ENCODE measurements at regions not wholly inside any gene's neighbourhood (a gene's known extent, or its start where the extent isn't known, plus 50 kb on each side); places are given as distances from the start of the nearest gene placed in this dataset.
"Not testable (repeated sequence)": the region's sequence is repeated elsewhere in the genome, so short reads cannot be mapped to it uniquely, and the experiment has no call there.

DNA sequence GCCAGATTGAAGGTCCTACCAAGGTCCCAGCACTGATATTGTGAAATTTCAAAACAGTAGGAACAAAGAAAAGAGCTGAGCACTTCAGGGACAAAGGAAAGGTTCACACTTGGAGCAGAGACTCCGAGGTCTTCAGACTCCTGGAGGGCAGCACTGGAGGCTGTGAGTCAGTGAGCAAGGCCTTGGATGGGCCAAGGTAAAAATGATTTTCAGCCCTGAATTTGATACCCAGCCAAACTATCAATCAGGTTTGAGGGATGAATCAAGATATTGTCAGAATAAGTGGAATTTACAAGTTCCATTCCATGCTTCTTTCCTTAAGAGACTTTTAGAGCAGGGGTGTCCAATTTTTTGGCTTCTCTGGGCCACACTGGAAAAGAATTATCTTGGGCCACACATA lies 111.7 kb downstream of the ADRA2C start:
- no peak for TF ChIP-seq CTCF (IDR thresholded peaks at IDR 0.05; ENCODE audit: unreplicated experiment)
- no peaks in the 10 kb centered on the region for H3K4me1 Mint-ChIP-seq (ENCODE audit: insufficient read depth, unreplicated experiment)
- H3K27me3 Mint-ChIP-seq (ENCODE audit: insufficient read depth, unreplicated experiment): peaks cover 82% of the 10 kb centered on the region
- BruUV-seq (replicated peaks): no TSS peak
- POLR2A ChIA-PET: interaction anchor here (0.7 kb wide), 1 partner anchor 181 kb away, joined by 3 read pairs; no protein-coding TSS in a partner anchor
- no peak for DNase-seq (ENCODE audit: unreplicated experiment)
- H3K27ac Mint-ChIP-seq (ENCODE audit: low read depth, unreplicated experiment): no peak overlapping the region
- intact Hi-C loops (cut with micrococcal nuclease): no loop called here
- CTCF ChIA-PET: interaction anchor here (1.1 kb wide), 1 partner anchor 397 kb away, joined by 3 read pairs; no protein-coding TSS in a partner anchor
- H3K4me3 Mint-ChIP-seq (ENCODE audit: unreplicated experiment): no peak overlapping the region
- H3K9me3 Mint-ChIP-seq (ENCODE audit: unreplicated experiment): no peaks in the 10 kb centered on the region
- H3K36me3 Mint-ChIP-seq (ENCODE audit: insufficient read depth, unreplicated experiment): no peaks in the 10 kb centered on the region

GRCh38 chr4:3878678-3879077 lies 112.5 kb downstream of the ADRA2C start:
- H3K27me3 Mint-ChIP-seq (ENCODE audit: insufficient read depth, unreplicated experiment): peaks cover 82% of the 10 kb centered on the region

DNA sequence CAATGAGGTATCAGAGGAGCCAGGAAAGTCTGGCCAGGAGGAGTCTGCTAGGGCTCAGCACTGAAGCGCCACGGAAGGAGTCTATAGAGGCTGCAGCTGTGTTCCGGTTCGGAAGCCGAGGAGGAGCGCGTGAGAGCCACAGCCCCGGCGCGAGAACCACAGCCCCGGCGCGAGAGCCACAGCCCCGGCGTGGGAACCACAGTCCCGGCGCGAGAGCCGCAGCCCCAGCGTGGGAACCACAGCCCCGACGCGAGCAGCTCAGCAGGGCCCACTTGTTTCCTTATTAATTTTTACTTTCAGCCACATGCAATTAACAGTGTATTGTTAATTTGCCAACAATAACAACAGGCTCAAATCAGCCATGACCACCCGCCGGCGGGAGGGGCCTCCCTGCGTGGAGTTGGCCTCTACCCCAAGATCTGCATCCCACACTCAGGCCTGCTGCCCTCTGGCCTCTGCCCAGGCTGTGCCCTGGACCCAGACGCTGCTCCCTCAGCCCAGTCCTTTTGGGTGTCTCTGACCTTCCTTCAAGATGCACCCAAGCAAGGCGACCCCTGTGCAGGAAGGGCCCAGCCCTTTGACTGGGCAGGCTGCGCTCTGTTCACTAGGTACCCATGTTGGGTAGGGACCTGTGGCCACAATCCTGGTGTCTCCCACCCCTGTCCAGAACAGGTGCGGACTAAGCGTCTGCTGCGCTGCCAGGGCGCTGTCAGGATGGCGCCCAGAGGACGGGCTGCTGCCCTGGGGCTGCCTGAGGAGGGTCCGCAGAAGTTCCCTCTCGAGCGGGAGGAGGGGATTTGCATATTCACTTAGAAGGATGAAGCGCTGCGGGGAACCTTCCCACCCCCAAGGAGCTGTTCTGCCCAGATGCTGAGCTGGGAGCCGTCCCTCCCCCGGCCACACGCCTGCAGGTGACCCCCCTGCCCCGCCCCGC lies 113.8 kb downstream of the ADRA2C start:
- POLR2A ChIA-PET: no interaction called here
- intact Hi-C loops (cut with micrococcal nuclease): loop anchor here (2.0 to 5.0 kb wide), 3 partner anchors 399 to 688 kb away; no protein-coding TSS in a partner anchor
- H3K4me1 Mint-ChIP-seq (ENCODE audit: insufficient read depth, unreplicated experiment): no peaks in the 10 kb centered on the region
- no peaks in the 10 kb centered on the region for H3K9me3 Mint-ChIP-seq (ENCODE audit: unreplicated experiment)
- no peak for DNase-seq (ENCODE audit: unreplicated experiment)
- no TSS peak for BruUV-seq (replicated peaks)
- CTCF ChIA-PET: interaction anchor here (0.6 to 2.4 kb wide), 16 partner anchors 14 to 1479 kb away, joined by 3 to 12 read pairs (median 4); no protein-coding TSS in a partner anchor
- H3K27me3 Mint-ChIP-seq (ENCODE audit: insufficient read depth, unreplicated experiment): peaks cover 85% of the 10 kb centered on the region
- H3K36me3 Mint-ChIP-seq (ENCODE audit: insufficient read depth, unreplicated experiment): no peaks in the 10 kb centered on the region
- no peak overlapping the region for H3K4me3 Mint-ChIP-seq (ENCODE audit: unreplicated experiment)
- TF ChIP-seq CTCF (IDR thresholded peaks at IDR 0.05; ENCODE audit: unreplicated experiment): no peak
- no peak overlapping the region for H3K27ac Mint-ChIP-seq (ENCODE audit: low read depth, unreplicated experiment)

More at GRCh38 chr4:3878678-3879077, 112.5 kb downstream of the ADRA2C start:
- peak; percentile 28 for DNase-seq (ENCODE audit: unreplicated experiment)
- no peak overlapping the region for H3K27ac Mint-ChIP-seq (ENCODE audit: low read depth, unreplicated experiment)
- no TSS peak for BruUV-seq (replicated peaks)
- ChIA-PET CTCF (interaction anchor here (0.6 to 1.1 kb wide), 4 partner anchors 110 to 449 kb away, joined by 3 to 4 read pairs (median 3); no protein-coding TSS in a partner anchor), POLR2A (interaction anchor here (0.7 kb wide), 1 partner anchor 181 kb away, joined by 3 read pairs; no protein-coding TSS in a partner anchor)
- H3K4me3 Mint-ChIP-seq (ENCODE audit: unreplicated experiment): no peak overlapping the region
- TF ChIP-seq CTCF (IDR thresholded peaks at IDR 0.05; ENCODE audit: unreplicated experiment): no peak
- no peaks in the 10 kb centered on the region for H3K9me3 Mint-ChIP-seq (ENCODE audit: unreplicated experiment)
- no peaks in the 10 kb centered on the region for H3K36me3 Mint-ChIP-seq (ENCODE audit: insufficient read depth, unreplicated experiment)
- no peaks in the 10 kb centered on the region for H3K4me1 Mint-ChIP-seq (ENCODE audit: insufficient read depth, unreplicated experiment)
- intact Hi-C loops (cut with micrococcal nuclease): no loop called here

DNA sequence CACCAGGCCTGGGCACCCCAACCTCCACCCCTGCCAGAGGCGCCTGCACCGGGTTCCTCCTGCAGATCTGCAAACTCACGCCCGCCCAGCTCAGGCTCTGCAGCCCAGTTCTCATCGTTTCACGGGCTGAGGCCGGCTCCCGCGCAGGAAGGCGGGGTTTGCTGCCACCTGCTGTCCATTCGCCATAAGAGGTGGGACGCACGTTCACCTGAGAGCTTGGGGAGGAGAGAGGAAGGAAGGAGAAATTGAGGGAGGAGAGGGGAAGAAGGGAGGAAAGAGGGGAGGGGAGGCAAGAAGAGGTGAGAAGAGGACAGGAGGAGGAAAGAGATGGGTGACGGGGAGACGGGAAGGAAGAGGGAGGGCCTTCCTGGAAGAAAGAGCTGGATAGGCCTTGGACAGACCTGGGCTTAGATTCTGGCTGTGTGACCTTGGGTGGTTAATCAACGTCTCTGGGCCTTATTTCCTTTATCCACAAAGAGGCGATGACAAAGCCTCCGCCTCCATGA lies 114.5 kb downstream of the ADRA2C start:
- Mint-ChIP-seq H3K27me3 (ENCODE audit: insufficient read depth, unreplicated experiment) (peaks cover 85% of the 10 kb centered on the region), H3K9me3 (ENCODE audit: unreplicated experiment) (no peaks in the 10 kb centered on the region), H3K36me3 (ENCODE audit: insufficient read depth, unreplicated experiment) (no peaks in the 10 kb centered on the region), H3K4me3 (ENCODE audit: unreplicated experiment) (no peak overlapping the region), H3K4me1 (ENCODE audit: insufficient read depth, unreplicated experiment) (no peaks in the 10 kb centered on the region), H3K27ac (ENCODE audit: low read depth, unreplicated experiment) (no peak overlapping the region)
- intact Hi-C loops (cut with micrococcal nuclease): loop anchor here (2.0 to 5.0 kb wide), 3 partner anchors 400 to 688 kb away; no protein-coding TSS in a partner anchor
- BruUV-seq (replicated peaks): no TSS peak
- CTCF ChIA-PET: interaction anchor here (0.6 to 2.4 kb wide), 23 partner anchors 15 to 1480 kb away, joined by 3 to 12 read pairs (median 3); no protein-coding TSS in a partner anchor
- DNase-seq (ENCODE audit: unreplicated experiment): peak; percentile 71
- peak; percentile 69 for TF ChIP-seq CTCF (IDR thresholded peaks at IDR 0.05; ENCODE audit: unreplicated experiment)
- POLR2A ChIA-PET: interaction anchor here (0.7 kb wide), 1 partner anchor 906 kb away, joined by 3 read pairs; no protein-coding TSS in a partner anchor

GRCh38 chr4:3882316-3882885 lies 116.2 kb downstream of the ADRA2C start:
- intact Hi-C loops (cut with micrococcal nuclease): loop anchor here (5.0 kb wide), 1 partner anchor 690 kb away; no protein-coding TSS in a partner anchor
- not testable (repeated sequence) for H3K27ac Mint-ChIP-seq (ENCODE audit: low read depth, unreplicated experiment)

More at GRCh38 chr4:3882316-3882885, 116.2 kb downstream of the ADRA2C start:
- BruUV-seq (replicated peaks); H3K9me3 Mint-ChIP-seq (ENCODE audit: unreplicated experiment); H3K4me3 Mint-ChIP-seq (ENCODE audit: unreplicated experiment); H3K36me3 Mint-ChIP-seq (ENCODE audit: insufficient read depth, unreplicated experiment); H3K4me1 Mint-ChIP-seq (ENCODE audit: insufficient read depth, unreplicated experiment); DNase-seq (ENCODE audit: unreplicated experiment); POLR2A ChIA-PET: not testable (repeated sequence)
- peaks cover 93% of the 10 kb centered on the region for H3K27me3 Mint-ChIP-seq (ENCODE audit: insufficient read depth, unreplicated experiment)
- CTCF ChIA-PET: interaction anchor here (0.7 to 2.3 kb wide), 3 partner anchors 14 to 225 kb away, joined by 3 to 6 read pairs (median 4); no protein-coding TSS in a partner anchor
